Vagina (tissue), 2 donors: ENCODE measurements at regions not wholly inside any gene's neighbourhood (a gene's known extent, or its start where the extent isn't known, plus 50 kb on each side); places are given as distances from the start of the nearest gene placed in this dataset.
"Not testable (repeated sequence)": the region's sequence is repeated elsewhere in the genome, so short reads cannot be mapped to it uniquely, and the experiment has no call there.

Source experiments
- DNase-seq, 2 donors: peaks; one replicate each; pipeline ENCODE4 v3.0.0-alpha.2; 2017; ENCODE audit errors: extremely low spot score in 2 of 2
- H3K27ac ChIP-seq: fragments of 200-600 bp; sonication (generic); one replicate; pipeline ENCODE4 v1.5.1; 2019
- H3K27me3 ChIP-seq: fragments of 200-600 bp; sonication (generic); one replicate; pipeline ENCODE4 v1.5.1; 2019
- H3K36me3 ChIP-seq, 2 donors: fragments of 200-600 bp; sonication (generic); one replicate each; pipeline ENCODE4 v1.5.1; 2017 to 2019
- H3K4me1 ChIP-seq: fragments of 200-600 bp; sonication (generic); one replicate; pipeline ENCODE4 v1.5.1; 2019
- H3K4me3 ChIP-seq, 2 donors: fragments of 200-600 bp; sonication (generic); 1 replicate in 1 of 2; 2 replicates in 1 of 2; pipeline ENCODE4 v1.5.1; 2016 to 2019
- H3K9me3 ChIP-seq: fragments of 200-600 bp; sonication (generic); one replicate; pipeline ENCODE4 v1.5.1; 2019
- POLR2A ChIP-seq, 2 donors: fragments of 450-650 bp; IDR thresholded peaks; one replicate each; pipeline ENCODE4 v1.6.1; 2017; ENCODE audit warnings: antibody characterized with exemption in 2 of 2, mild to moderate bottlenecking in 2 of 2, moderate library complexity in 2 of 2
- POLR2AphosphoS5 ChIP-seq, 2 donors: sonication (generic); formaldehyde crosslinking; IDR thresholded peaks; one replicate each; pipeline ENCODE4 v1.9.0; 2017; ENCODE audit warnings: antibody characterized with exemption in 2 of 2, mild to moderate bottlenecking in 2 of 2, low read depth in 1 of 2; ENCODE audit not compliant: insufficient read depth in 1 of 2
- intact Hi-C: fragments of 100-400 bp; cut with DNase I; formaldehyde crosslinking; loops from one replicate; pipeline ENCODE4 v1.15.1; 2023
- TF ChIP-seq, protein P1 (sequence below), 3 experiments: fragments of 450-650 bp in 2 of 3; fragments of 200-600 bp in 1 of 3; sonication (generic) in 1 of 3; IDR thresholded peaks; one replicate each; pipeline ENCODE4 v1.5.1; 2017 to 2019; ENCODE audit warnings: antibody characterized with exemption in 3 of 3, mild to moderate bottlenecking in 2 of 3, moderate library complexity in 2 of 3

DNA sequence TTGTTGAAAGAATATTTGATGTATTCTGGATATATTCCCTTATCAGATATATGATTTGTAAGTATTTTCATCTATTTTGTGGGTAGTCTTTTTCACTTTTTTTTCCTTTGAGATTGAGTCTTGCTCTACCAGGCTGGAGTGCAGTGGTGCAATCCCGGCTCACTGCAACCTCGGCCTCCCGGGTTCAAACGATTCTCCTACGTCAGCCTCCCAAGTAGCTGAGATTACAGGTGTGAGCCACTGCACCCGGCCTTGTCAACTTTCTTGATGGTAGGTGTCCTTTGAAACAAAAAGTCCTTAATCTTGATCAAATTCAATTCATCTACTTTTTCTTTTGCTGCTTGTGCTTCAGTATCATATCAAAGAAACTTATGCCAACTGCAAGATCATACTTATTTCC, 297.2 kb upstream of the NRSN1 start:
- Histone ChIP-seq H3K36me3 (no peaks in the 10 kb centered on the region), H3K9me3 (no peaks in the 10 kb centered on the region), H3K4me3 (no peak overlapping the region), H3K27ac (no peak overlapping the region), H3K4me1 (no peaks in the 10 kb centered on the region), H3K27me3 (no peaks in the 10 kb centered on the region)
- DNase-seq = no peak
- TF ChIP-seq, protein P1, sequence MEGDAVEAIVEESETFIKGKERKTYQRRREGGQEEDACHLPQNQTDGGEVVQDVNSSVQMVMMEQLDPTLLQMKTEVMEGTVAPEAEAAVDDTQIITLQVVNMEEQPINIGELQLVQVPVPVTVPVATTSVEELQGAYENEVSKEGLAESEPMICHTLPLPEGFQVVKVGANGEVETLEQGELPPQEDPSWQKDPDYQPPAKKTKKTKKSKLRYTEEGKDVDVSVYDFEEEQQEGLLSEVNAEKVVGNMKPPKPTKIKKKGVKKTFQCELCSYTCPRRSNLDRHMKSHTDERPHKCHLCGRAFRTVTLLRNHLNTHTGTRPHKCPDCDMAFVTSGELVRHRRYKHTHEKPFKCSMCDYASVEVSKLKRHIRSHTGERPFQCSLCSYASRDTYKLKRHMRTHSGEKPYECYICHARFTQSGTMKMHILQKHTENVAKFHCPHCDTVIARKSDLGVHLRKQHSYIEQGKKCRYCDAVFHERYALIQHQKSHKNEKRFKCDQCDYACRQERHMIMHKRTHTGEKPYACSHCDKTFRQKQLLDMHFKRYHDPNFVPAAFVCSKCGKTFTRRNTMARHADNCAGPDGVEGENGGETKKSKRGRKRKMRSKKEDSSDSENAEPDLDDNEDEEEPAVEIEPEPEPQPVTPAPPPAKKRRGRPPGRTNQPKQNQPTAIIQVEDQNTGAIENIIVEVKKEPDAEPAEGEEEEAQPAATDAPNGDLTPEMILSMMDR (IDR thresholded peaks at IDR 0.05) = no peak
- no peak for TF ChIP-seq POLR2A (IDR thresholded peaks at IDR 0.05)
- intact Hi-C loops = no loop called here

- Histone ChIP-seq H3K4me1 (no peaks in the 10 kb centered on the region), H3K36me3 (no peaks in the 10 kb centered on the region), H3K27me3 (no peaks in the 10 kb centered on the region), H3K9me3 (no peaks in the 10 kb centered on the region), H3K4me3 (no peak overlapping the region), H3K27ac (no peak overlapping the region)
- TF ChIP-seq POLR2A (IDR thresholded peaks at IDR 0.05) = no peak
- TF ChIP-seq POLR2AphosphoS5 (IDR thresholded peaks at IDR 0.05; ENCODE audit: insufficient read depth in 1 of 2, low read depth in 1 of 2) = no peak
- DNase-seq = no peak
- intact Hi-C loops = no loop called here
These were observed 284.9 kb upstream of the NRSN1 start for GRCh38 chr6:23841116-23841515.

- Histone ChIP-seq H3K27me3 (no peaks in the 10 kb centered on the region), H3K36me3 (no peaks in the 10 kb centered on the region), H3K9me3 (no peaks in the 10 kb centered on the region), H3K4me3 (no peak overlapping the region), H3K27ac (no peak overlapping the region), H3K4me1 (no peaks in the 10 kb centered on the region)
- intact Hi-C loops = no loop called here
- DNase-seq = no peak
- TF ChIP-seq POLR2A (IDR thresholded peaks at IDR 0.05) (no peak), POLR2AphosphoS5 (IDR thresholded peaks at IDR 0.05; ENCODE audit: insufficient read depth in 1 of 2, low read depth in 1 of 2) (no peak)
- TF ChIP-seq, protein P1 (IDR thresholded peaks at IDR 0.05) = no peak
These were observed 283.3 kb upstream of the NRSN1 start for GRCh38 chr6:23842760-23843159.

- no peaks in the 10 kb centered on the region for H3K36me3 ChIP-seq
- no peak for DNase-seq
- no peaks in the 10 kb centered on the region for H3K27me3 ChIP-seq
- no peaks in the 10 kb centered on the region for H3K4me1 ChIP-seq
- H3K9me3 ChIP-seq = no peaks in the 10 kb centered on the region
- H3K4me3 ChIP-seq = no peak overlapping the region
- intact Hi-C loops = no loop called here
- H3K27ac ChIP-seq = no peak overlapping the region
- TF ChIP-seq POLR2AphosphoS5 (IDR thresholded peaks at IDR 0.05; ENCODE audit: insufficient read depth in 1 of 2, low read depth in 1 of 2) = no peak
- TF ChIP-seq, protein P1 (IDR thresholded peaks at IDR 0.05) = no peak
- TF ChIP-seq POLR2A (IDR thresholded peaks at IDR 0.05) = no peak
These were observed 274.5 kb upstream of the NRSN1 start for GRCh38 chr6:23851522-23851921.

- intact Hi-C loops, DNase-seq, H3K4me1 ChIP-seq, H3K36me3 ChIP-seq, H3K27ac ChIP-seq, H3K27me3 ChIP-seq, H3K4me3 ChIP-seq, H3K9me3 ChIP-seq: not testable (repeated sequence)
These were observed 272.4 kb upstream of the NRSN1 start for GRCh38 chr6:23853566-23854133.

DNA sequence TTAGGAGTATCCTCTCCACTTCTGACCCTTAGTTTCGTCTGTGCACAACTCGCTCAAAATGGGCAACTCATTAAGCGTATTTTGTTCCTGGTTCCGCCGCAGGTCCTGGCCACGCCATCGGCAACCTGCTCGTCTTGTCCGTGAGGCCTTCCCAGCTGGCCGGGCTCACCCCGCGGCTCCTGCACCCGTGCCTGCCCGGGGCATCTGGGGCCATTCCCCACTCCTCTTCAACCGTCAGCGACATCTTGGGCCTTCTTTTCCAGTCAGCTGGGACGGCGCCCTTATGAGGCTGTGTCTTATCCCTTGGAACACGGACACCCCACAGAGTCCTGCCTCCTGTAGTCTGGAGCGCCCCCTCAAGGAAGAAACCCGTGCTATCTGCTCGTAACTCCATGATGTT, 271.9 kb upstream of the NRSN1 start:
- H3K4me1 ChIP-seq, intact Hi-C loops, H3K27ac ChIP-seq, H3K9me3 ChIP-seq, H3K4me3 ChIP-seq, DNase-seq, H3K36me3 ChIP-seq, H3K27me3 ChIP-seq: not testable (repeated sequence)
